CD4-positive, alpha-beta T cell treated with Interleukin-17A for 1 hour (primary cell): ENCODE measurements at regions not wholly inside any gene's neighbourhood (a gene's known extent, or its start where the extent isn't known, plus 50 kb on each side); places are given as distances from the start of the nearest gene placed in this dataset.
"Not testable (repeated sequence)": the region's sequence is repeated elsewhere in the genome, so short reads cannot be mapped to it uniquely, and the experiment has no call there.

ENCODE experiments used
- DNase-seq: peaks from one replicate; pipeline ENCODE4 v3.0.0-alpha.2; 2020

- DNase-seq, result no peak
Observed at GRCh38 chr5:92064993-92065392, 681.9 kb upstream of the ARRDC3 start.

- DNase-seq, result no peak
Observed at GRCh38 chr5:92051741-92052140, 668.6 kb upstream of the ARRDC3 start.

GRCh38 chr5:92050970-92051369 is 667.9 kb upstream of the ARRDC3 start:
- no peak for DNase-seq

GRCh38 chr5:92041911-92042660 is 659.0 kb upstream of the ARRDC3 start:
- no peak for DNase-seq

- DNase-seq, result no peak
Observed at GRCh38 chr5:92041206-92041605, 658.1 kb upstream of the ARRDC3 start.

- not testable (repeated sequence) for DNase-seq
Observed at GRCh38 chr5:92029792-92030191, 646.7 kb upstream of the ARRDC3 start.

GRCh38 chr5:92023555-92023954 is 640.4 kb upstream of the ARRDC3 start:
- no peak for DNase-seq

GRCh38 chr5:92023141-92023471 is 640.0 kb upstream of the ARRDC3 start:
- no peak for DNase-seq

- no peak for DNase-seq
Observed at GRCh38 chr5:92022415-92023140, 639.5 kb upstream of the ARRDC3 start.

- no peak for DNase-seq
Observed at GRCh38 chr5:92019376-92019990, 636.4 kb upstream of the ARRDC3 start.

GRCh38 chr5:92017776-92018175 is 634.7 kb upstream of the ARRDC3 start:
- DNase-seq, result no peak

- DNase-seq, result not testable (repeated sequence)
Observed at GRCh38 chr5:92011845-92012244, 628.7 kb upstream of the ARRDC3 start.

GRCh38 chr5:92003806-92004205 is 620.7 kb upstream of the ARRDC3 start:
- no peak for DNase-seq

GRCh38 chr5:92002721-92003274 is 619.7 kb upstream of the ARRDC3 start:
- DNase-seq, result no peak

GRCh38 chr5:91998774-91999173 is 615.7 kb upstream of the ARRDC3 start:
- DNase-seq, result no peak

- no peak for DNase-seq
Observed at GRCh38 chr5:91983869-91984268, 600.8 kb upstream of the ARRDC3 start.

- no peak for DNase-seq
Observed at GRCh38 chr5:91978221-91978882, 595.2 kb upstream of the ARRDC3 start.

- no peak for DNase-seq
Observed at GRCh38 chr5:91977579-91977978, 594.5 kb upstream of the ARRDC3 start.

GRCh38 chr5:91976451-91976850 is 593.3 kb upstream of the ARRDC3 start:
- no peak for DNase-seq

GRCh38 chr5:91963166-91963565 is 580.0 kb upstream of the ARRDC3 start:
- no peak for DNase-seq

- no peak for DNase-seq
Observed at GRCh38 chr5:91957666-91958065, 574.5 kb upstream of the ARRDC3 start.

- no peak for DNase-seq
Observed at GRCh38 chr5:91956738-91957137, 573.6 kb upstream of the ARRDC3 start.

- DNase-seq, result no peak
Observed at GRCh38 chr5:91955610-91956009, 572.5 kb upstream of the ARRDC3 start.
